RWPE1 (cell line): ENCODE measurements at regions not wholly inside any gene's neighbourhood (a gene's known extent, or its start where the extent isn't known, plus 50 kb on each side); places are given as distances from the start of the nearest gene placed in this dataset.

Experiments used
- CTCF ChIA-PET: fragments of 350-600 bp; sonication (Branson Sonifier 250); formaldehyde crosslinking; extraction: SDS; loops from one replicate; lab custom pipeline; 2021; lab: Yijun Ruan, JAX
- POLR2A ChIA-PET: fragments of 400-600 bp; formaldehyde crosslinking; extraction: SDS; loops from one replicate; lab custom pipeline; 2020; ENCODE audit warnings: antibody characterized with exemption; ENCODE audit not compliant: low non-redundant PET; lab: Yijun Ruan, JAX
- DNase-seq: peaks from one replicate; pipeline ENCODE4 v3.0.0; 2012; ENCODE audit warnings: low spot score
- H3K27ac ChIP-seq: fragments of 450-650 bp; 2 replicates; pipeline ENCODE4 v1.5.1; 2017
- CTCF ChIP-seq: fragments of 450-650 bp; conservative IDR thresholded peaks from 2 replicates; pipeline ENCODE4 v1.5.1; 2017; ENCODE audit warnings: low read depth, mild to moderate bottlenecking

DNA sequence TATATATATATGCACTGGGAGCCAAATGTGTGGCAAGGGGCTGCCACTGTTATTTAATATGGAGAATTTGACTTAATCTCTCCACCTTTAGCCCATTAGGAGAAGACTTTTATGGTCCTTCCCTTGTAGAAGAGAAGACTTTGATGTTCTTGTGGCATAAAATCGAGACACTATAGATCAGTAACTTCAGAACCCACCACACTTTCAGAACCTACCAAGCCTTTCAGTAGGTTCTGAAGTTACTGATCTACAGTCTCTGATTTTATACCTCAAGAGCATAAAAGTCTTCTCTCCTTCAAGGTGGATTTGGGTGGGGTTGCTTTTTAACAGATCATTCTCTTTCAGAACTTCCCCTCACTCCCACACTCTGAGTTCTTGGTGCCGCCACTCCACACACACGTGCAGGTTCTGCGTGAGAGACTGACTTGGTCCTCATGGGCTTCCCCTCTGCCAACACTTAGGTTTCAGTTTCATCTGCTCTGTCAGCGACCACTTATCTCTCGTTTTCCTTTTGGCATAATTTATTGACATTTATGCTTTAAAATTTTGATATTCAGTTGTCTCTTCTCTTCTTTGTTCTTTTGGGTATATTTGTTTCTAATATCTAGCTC is 213.4 kb upstream of the PCDH17 start:
- POLR2A ChIA-PET = no interaction called here
- no peak overlapping the region for H3K27ac ChIP-seq
- DNase-seq = no peak
- no peak for TF ChIP-seq CTCF
- CTCF ChIA-PET = no interaction called here

GRCh38 chr13:57424379-57424778 is 207.2 kb upstream of the PCDH17 start:
- CTCF ChIA-PET = no interaction called here
- H3K27ac ChIP-seq = no peak overlapping the region
- TF ChIP-seq CTCF = no peak
- POLR2A ChIA-PET = no interaction called here
- no peak for DNase-seq

DNA sequence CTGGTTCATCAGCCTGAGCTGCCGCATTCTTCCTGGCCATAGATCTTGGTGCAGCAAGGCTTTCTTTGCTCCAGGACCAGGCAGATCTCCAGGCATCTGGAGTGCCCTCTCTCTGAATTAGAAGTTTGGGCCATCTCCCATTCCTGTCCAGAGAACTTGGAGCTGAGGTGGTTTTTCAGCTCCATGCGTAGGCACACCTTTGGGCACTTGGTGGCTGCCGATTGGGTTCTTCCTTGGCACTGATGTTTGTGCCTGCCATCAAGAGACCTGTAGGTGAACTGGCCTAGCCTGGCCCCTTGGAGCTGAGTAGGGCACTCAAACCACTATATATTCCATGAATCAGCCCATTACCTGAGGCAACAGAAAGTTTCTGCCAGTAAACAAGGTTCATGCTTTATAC is 206.0 kb upstream of the PCDH17 start:
- DNase-seq = no peak

GRCh38 chr13:57437587-57437986 is 194.0 kb upstream of the PCDH17 start:
- DNase-seq = no peak
- CTCF ChIA-PET = no interaction called here
- H3K27ac ChIP-seq = no peak overlapping the region
- TF ChIP-seq CTCF = no peak
- POLR2A ChIA-PET = no interaction called here

More for the DNA sequence above, 206.0 kb upstream of the PCDH17 start:
- no peak overlapping the region for H3K27ac ChIP-seq
- POLR2A ChIA-PET = no interaction called here
- TF ChIP-seq CTCF = no peak
- CTCF ChIA-PET = interaction anchor here (0.6 kb wide), 1 partner anchor 1105 kb away, joined by 3 read pairs; no protein-coding TSS in a partner anchor

GRCh38 chr13:57438072-57438471 is 193.5 kb upstream of the PCDH17 start:
- ChIA-PET CTCF (no interaction called here), POLR2A (no interaction called here)

DNA sequence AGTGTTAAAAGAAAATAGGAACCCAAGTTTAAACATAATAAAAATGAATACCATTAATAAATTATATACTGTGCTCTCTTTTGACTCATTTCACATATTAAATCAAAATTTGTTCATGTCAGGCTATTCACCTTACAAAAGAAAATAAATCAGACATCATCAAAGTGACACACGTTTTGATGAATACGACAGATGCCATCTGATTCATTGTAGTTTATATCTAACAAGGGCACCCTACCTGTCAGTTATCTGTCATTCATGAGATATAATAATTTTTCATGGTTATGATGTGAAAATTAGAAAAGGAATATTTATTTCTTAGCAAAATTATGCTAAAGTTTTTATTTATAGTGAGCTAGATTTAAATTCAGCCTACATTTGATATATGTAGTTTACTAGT is 188.1 kb upstream of the PCDH17 start:
- H3K27ac ChIP-seq = no peak overlapping the region
- ChIA-PET CTCF (no interaction called here), POLR2A (no interaction called here)
- DNase-seq = no peak
- TF ChIP-seq CTCF = no peak

More at GRCh38 chr13:57438072-57438471, 193.5 kb upstream of the PCDH17 start:
- DNase-seq = no peak
- H3K27ac ChIP-seq = no peak overlapping the region
- TF ChIP-seq CTCF = no peak

- H3K27ac ChIP-seq = no peak overlapping the region
- POLR2A ChIA-PET = no interaction called here
- CTCF ChIA-PET = no interaction called here
- no peak for DNase-seq
- TF ChIP-seq CTCF = no peak
Measured at GRCh38 chr13:57450356-57450755, 181.2 kb upstream of the PCDH17 start.
